ENCODE measurements at regions not wholly inside any gene's neighbourhood (a gene's known extent, or its start where the extent isn't known, plus 50 kb on each side); places are given as distances from the start of the nearest gene placed in this dataset.

- no peak overlapping the region for H3K4me3 ChIP-seq (ENCODE audit: low read depth, low read length)
- TF ChIP-seq CTCF (IDR thresholded peaks at IDR 0.05; ENCODE audit: insufficient read depth in 1 of 2, low read depth in 1 of 2, low read length in 1 of 2, severe bottlenecking in 1 of 2, unreplicated experiment in 1 of 2), result no peak
- ChIA-PET POLR2A (no interaction called here), CTCF (no interaction called here)
- no TSS peak for BruUV-seq (replicated peaks)
- no peaks in the 10 kb centered on the region for H3K36me3 ChIP-seq (ENCODE audit: control insufficient read depth, insufficient read depth, low read length)
- no peaks in the 10 kb centered on the region for H3K4me1 ChIP-seq
- no peak for DNase-seq
- H3K27ac Mint-ChIP-seq (ENCODE audit: unreplicated experiment), result no peak overlapping the region
- H3K4me3 Mint-ChIP-seq (ENCODE audit: unreplicated experiment), result no peak overlapping the region
- no peaks in the 10 kb centered on the region for H3K9me3 Mint-ChIP-seq (ENCODE audit: unreplicated experiment)
- peaks cover 1% of the 10 kb centered on the region for H3K27me3 ChIP-seq (replicated peaks; ENCODE audit: control insufficient read depth, insufficient read depth, low read length)
- no peaks in the 10 kb centered on the region for H3K4me1 Mint-ChIP-seq (ENCODE audit: low read depth, unreplicated experiment)
- peaks cover 43% of the 10 kb centered on the region for H3K27me3 Mint-ChIP-seq (ENCODE audit: insufficient read depth, unreplicated experiment)
- H3K36me3 Mint-ChIP-seq (ENCODE audit: insufficient read depth, unreplicated experiment), result no peaks in the 10 kb centered on the region
- intact Hi-C loops (cut with micrococcal nuclease; ENCODE audit: unreplicated experiment), result no loop called here
- no peaks in the 10 kb centered on the region for H3K9me3 ChIP-seq
Measured at GRCh38 chr11:116614306-116615210, 158.2 kb downstream of the BUD13 start.

GRCh38 chr11:116613206-116613875 lies 159.4 kb downstream of the BUD13 start:
- H3K9me3 ChIP-seq, result no peaks in the 10 kb centered on the region
- ChIA-PET POLR2A (no interaction called here), CTCF (no interaction called here)
- intact Hi-C loops (cut with micrococcal nuclease; ENCODE audit: unreplicated experiment), result no loop called here
- BruUV-seq (replicated peaks), result no TSS peak
- no peaks in the 10 kb centered on the region for H3K36me3 ChIP-seq (ENCODE audit: control insufficient read depth, insufficient read depth, low read length)
- TF ChIP-seq CTCF (IDR thresholded peaks at IDR 0.05; ENCODE audit: insufficient read depth in 1 of 2, low read depth in 1 of 2, low read length in 1 of 2, severe bottlenecking in 1 of 2, unreplicated experiment in 1 of 2), result no peak
- H3K27me3 ChIP-seq (replicated peaks; ENCODE audit: control insufficient read depth, insufficient read depth, low read length), result no peaks in the 10 kb centered on the region; the same call in none of the 2 replicates
- H3K27ac Mint-ChIP-seq (ENCODE audit: unreplicated experiment), result no peak overlapping the region
- no peaks in the 10 kb centered on the region for H3K4me1 Mint-ChIP-seq (ENCODE audit: low read depth, unreplicated experiment)
- H3K27me3 Mint-ChIP-seq (ENCODE audit: insufficient read depth, unreplicated experiment), result peaks cover 43% of the 10 kb centered on the region
- H3K36me3 Mint-ChIP-seq (ENCODE audit: insufficient read depth, unreplicated experiment), result no peaks in the 10 kb centered on the region
- DNase-seq, result no peak
- H3K9me3 Mint-ChIP-seq (ENCODE audit: unreplicated experiment), result no peaks in the 10 kb centered on the region
- no peak overlapping the region for H3K4me3 Mint-ChIP-seq (ENCODE audit: unreplicated experiment)
- H3K4me3 ChIP-seq (ENCODE audit: low read depth, low read length), result no peak overlapping the region
- no peaks in the 10 kb centered on the region for H3K4me1 ChIP-seq

GRCh38 chr11:116611998-116612620 lies 160.7 kb downstream of the BUD13 start:
- intact Hi-C loops (cut with micrococcal nuclease; ENCODE audit: unreplicated experiment), result no loop called here
- H3K9me3 ChIP-seq, result no peaks in the 10 kb centered on the region
- ChIA-PET CTCF (no interaction called here), POLR2A (no interaction called here)
- no peaks in the 10 kb centered on the region for H3K4me1 ChIP-seq
- no peaks in the 10 kb centered on the region; the same call in none of the 2 replicates for H3K27me3 ChIP-seq (replicated peaks; ENCODE audit: control insufficient read depth, insufficient read depth, low read length)
- no peak for TF ChIP-seq CTCF (IDR thresholded peaks at IDR 0.05; ENCODE audit: insufficient read depth in 1 of 2, low read depth in 1 of 2, low read length in 1 of 2, severe bottlenecking in 1 of 2, unreplicated experiment in 1 of 2)
- H3K4me1 Mint-ChIP-seq (ENCODE audit: low read depth, unreplicated experiment), result no peaks in the 10 kb centered on the region
- no peak overlapping the region for H3K4me3 Mint-ChIP-seq (ENCODE audit: unreplicated experiment)
- no peak for DNase-seq
- H3K4me3 ChIP-seq (ENCODE audit: low read depth, low read length), result no peak overlapping the region
- no TSS peak for BruUV-seq (replicated peaks)
- no peaks in the 10 kb centered on the region for H3K9me3 Mint-ChIP-seq (ENCODE audit: unreplicated experiment)
- peaks cover 43% of the 10 kb centered on the region for H3K27me3 Mint-ChIP-seq (ENCODE audit: insufficient read depth, unreplicated experiment)
- H3K36me3 Mint-ChIP-seq (ENCODE audit: insufficient read depth, unreplicated experiment), result no peaks in the 10 kb centered on the region
- no peaks in the 10 kb centered on the region for H3K36me3 ChIP-seq (ENCODE audit: control insufficient read depth, insufficient read depth, low read length)
- no peak overlapping the region for H3K27ac Mint-ChIP-seq (ENCODE audit: unreplicated experiment)

Measured in Caco-2 (cell line).